Stimulated activated CD4-positive, alpha-beta T cell treated with anti-CD3 and anti-CD28 coated beads, Interleukin-1b, Interleukin-23, amount 100 ng/mL, for 1 hour (primary cell): ENCODE measurements at regions not wholly inside any gene's neighbourhood (a gene's known extent, or its start where the extent isn't known, plus 50 kb on each side); places are given as distances from the start of the nearest gene placed in this dataset.

ENCODE experiments used
- DNase-seq, 2 donors: peaks; one replicate each; pipeline ENCODE4 v3.0.0-alpha.2; 2020; ENCODE audit warnings: low read depth in 2 of 2

- DNase-seq: no peak
Measured at GRCh38 chr6:11358904-11359830, 126.7 kb upstream of the NEDD9 start.

- DNase-seq: no peak
Measured at GRCh38 chr6:11357285-11357684, 124.8 kb upstream of the NEDD9 start.

GRCh38 chr6:11356404-11357155 is 124.1 kb upstream of the NEDD9 start:
- no peak for DNase-seq

- DNase-seq: peak in 1 of 2 donors; percentile 39
Measured at GRCh38 chr6:11353921-11354389, 121.5 kb upstream of the NEDD9 start.

GRCh38 chr6:11350294-11350693 is 117.8 kb upstream of the NEDD9 start:
- DNase-seq: no peak

- DNase-seq: no peak
Measured at GRCh38 chr6:11349880-11350279, 117.4 kb upstream of the NEDD9 start.

GRCh38 chr6:11346516-11346915 is 114.0 kb upstream of the NEDD9 start:
- DNase-seq: no peak

GRCh38 chr6:11345536-11345935 is 113.1 kb upstream of the NEDD9 start:
- DNase-seq: no peak

- DNase-seq: no peak
Measured at GRCh38 chr6:11343963-11344723, 111.7 kb upstream of the NEDD9 start.

- DNase-seq: no peak
Measured at GRCh38 chr6:11341867-11342266, 109.4 kb upstream of the NEDD9 start.

- no peak for DNase-seq
Measured at GRCh38 chr6:11341303-11341702, 108.8 kb upstream of the NEDD9 start.

- DNase-seq: no peak
Measured at GRCh38 chr6:11339380-11339779, 106.9 kb upstream of the NEDD9 start.

GRCh38 chr6:11337306-11337705 is 104.8 kb upstream of the NEDD9 start:
- no peak for DNase-seq

GRCh38 chr6:11335826-11336225 is 103.4 kb upstream of the NEDD9 start:
- no peak for DNase-seq

GRCh38 chr6:11333132-11333849 is 100.8 kb upstream of the NEDD9 start:
- no peak for DNase-seq

- DNase-seq: no peak
Measured at GRCh38 chr6:11332463-11332862, 100.0 kb upstream of the NEDD9 start.

- no peak for DNase-seq
Measured at GRCh38 chr6:11331111-11331510, 98.6 kb upstream of the NEDD9 start.

- DNase-seq: no peak
Measured at GRCh38 chr6:11330413-11330760, 97.9 kb upstream of the NEDD9 start.

- no peak for DNase-seq
Measured at GRCh38 chr6:11329726-11330412, 97.4 kb upstream of the NEDD9 start.

- no peak for DNase-seq
Measured at GRCh38 chr6:11328613-11329247, 96.3 kb upstream of the NEDD9 start.
